ENCODE measurements at regions not wholly inside any gene's neighbourhood (a gene's known extent, or its start where the extent isn't known, plus 50 kb on each side); places are given as distances from the start of the nearest gene placed in this dataset.
"Not testable (repeated sequence)": the region's sequence is repeated elsewhere in the genome, so short reads cannot be mapped to it uniquely, and the experiment has no call there.

GRCh38 chr6:66128656-66129055 is 421.6 kb upstream of the EYS start:
- no peak for DNase-seq (ENCODE audit: low read depth)

DNA sequence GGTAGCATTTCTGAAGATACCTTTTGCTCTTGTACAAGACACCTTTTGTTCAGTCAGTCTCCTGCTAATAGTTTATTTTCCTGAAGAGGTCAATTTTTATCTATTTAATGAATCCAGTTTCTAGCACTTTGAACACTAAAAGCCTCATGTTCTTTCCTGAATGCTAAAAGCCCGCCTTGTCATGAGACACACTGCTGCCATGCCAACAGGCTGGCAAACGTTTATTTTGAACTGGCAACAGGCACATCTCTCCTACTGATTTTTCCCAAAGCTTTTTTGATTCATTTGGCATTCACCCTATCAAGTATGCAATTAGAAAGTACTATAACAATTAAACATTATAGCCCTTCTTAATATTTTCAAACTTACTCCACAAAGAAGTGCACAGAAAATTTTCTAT is 421.2 kb upstream of the EYS start:
- no peak for DNase-seq (ENCODE audit: low read depth)

GRCh38 chr6:66127061-66127460 is 420.0 kb upstream of the EYS start:
- no peak for DNase-seq (ENCODE audit: low read depth)

DNA sequence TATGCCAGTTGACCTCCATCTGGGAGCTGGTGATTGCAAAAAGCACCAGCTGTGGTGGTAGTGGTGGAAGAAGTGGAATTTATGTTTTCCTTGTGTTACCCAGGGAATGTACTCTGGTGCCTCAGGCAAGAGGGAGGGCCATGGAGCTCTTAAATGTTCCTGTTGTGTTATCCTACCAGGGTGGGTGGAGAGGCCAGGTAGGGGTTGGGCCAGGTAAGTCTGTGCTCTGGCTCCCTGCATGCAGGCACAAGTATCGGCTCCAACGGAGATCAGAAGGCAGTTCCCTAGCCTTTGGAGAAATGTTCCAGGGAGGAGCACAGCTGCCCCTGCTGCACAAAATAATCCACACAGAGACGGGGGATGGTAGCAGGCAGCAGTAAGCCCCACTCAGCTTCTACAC is 419.3 kb upstream of the EYS start:
- no peak for DNase-seq (ENCODE audit: low read depth)

DNA sequence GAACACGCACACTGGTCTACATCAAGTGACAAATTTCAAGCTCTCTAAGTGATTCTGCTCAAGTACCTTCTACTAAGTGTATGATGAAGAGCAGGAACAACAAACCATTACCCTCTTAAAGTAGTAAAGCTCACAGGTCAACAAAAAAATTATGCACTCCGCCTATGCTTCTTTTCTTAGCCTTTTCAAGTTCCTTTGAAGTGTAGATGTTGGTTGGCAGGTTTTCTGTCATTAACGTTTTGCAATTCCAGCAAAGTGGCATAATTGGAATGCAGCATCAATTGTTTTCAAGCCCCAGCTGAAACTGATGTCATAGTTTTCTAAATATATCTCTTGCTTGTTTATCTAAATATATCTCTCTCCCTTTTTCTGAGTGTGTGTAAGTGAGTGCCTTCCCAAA is 396.9 kb upstream of the EYS start:
- no peak for DNase-seq (ENCODE audit: low read depth)

DNA sequence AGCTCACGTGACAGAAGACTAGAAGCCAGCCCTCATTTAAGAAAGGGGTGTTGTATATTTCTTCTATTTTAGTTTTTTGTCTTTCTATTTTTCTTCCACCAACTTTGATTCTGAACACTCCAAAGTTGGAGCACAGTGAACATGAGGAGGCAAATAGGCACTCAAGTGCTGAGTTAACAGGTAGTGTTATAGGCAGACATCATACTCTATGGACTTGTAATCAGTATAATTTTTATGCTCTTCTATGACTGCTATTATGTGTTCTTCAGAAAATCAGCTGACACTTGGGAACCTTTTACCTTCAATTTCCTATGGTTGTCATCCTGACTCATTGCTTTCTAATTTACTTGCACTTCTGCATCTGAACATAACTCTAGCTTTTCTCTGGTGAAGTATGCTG is 396.3 kb upstream of the EYS start:
- DNase-seq (ENCODE audit: low read depth): no peak

DNA sequence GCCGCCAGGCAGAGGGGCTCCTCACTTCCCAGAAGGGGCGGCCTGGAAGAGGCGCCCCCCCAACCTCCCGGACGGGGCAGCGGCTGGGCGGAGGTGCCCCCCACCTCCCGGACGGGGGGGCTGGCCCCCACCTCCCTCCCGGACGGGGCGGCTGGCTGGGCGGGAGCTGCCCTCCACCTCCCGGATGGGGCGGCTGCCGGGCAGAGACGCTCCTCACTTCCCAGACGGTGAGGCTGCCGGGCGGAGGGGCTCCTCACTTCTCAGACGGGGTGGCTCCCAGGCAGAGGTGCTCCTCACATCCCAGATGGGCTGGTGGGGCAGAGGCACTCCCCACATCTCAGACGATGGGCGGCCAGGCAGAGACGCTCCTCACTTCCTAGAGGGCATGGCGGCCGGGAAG is 389.7 kb upstream of the EYS start:
- no peak for DNase-seq (ENCODE audit: low read depth)

DNA sequence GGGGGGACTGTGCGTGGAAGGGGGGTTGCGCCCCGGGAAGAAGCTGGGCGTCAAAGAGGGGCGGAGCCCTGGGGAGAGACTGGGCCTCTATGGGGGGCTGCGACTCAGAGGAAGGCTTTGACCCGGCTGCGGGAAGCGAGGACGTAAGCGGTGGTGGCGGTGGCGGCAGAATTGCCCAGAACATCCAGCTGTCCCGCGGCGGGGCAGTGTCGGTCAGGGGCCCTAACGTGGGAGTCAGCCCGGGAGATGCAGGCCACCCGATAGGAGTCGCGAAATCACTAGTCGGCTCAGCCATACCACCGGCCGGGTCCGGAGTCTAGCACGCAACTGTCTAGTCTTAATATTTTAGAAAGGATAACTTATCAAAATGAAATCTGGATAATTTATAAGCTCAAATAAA is 387.6 kb upstream of the EYS start:
- no peak for DNase-seq (ENCODE audit: low read depth)

DNA sequence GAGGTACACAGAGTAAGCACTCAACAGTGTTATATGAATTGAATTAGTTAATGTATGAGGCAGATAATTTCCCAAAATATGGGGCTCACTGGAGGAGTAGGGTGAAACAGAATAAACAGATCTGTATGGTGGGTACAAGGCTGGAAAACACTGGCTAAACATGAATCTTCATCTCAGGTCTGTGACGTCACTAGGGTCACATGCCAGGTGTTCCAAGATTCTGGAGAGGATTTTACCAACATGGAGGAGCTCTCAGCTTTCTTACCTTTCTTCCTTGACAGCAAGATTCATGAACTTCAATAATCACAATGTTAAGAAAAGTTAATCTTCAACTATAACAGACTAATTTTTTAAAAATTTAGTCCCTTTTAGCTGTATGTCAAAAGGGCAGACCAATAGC is 385.3 kb upstream of the EYS start:
- DNase-seq (ENCODE audit: low read depth): not testable (repeated sequence)

- no peak for DNase-seq (ENCODE audit: low read depth)
Observed at GRCh38 chr6:66086532-66086931, 379.5 kb upstream of the EYS start.

DNA sequence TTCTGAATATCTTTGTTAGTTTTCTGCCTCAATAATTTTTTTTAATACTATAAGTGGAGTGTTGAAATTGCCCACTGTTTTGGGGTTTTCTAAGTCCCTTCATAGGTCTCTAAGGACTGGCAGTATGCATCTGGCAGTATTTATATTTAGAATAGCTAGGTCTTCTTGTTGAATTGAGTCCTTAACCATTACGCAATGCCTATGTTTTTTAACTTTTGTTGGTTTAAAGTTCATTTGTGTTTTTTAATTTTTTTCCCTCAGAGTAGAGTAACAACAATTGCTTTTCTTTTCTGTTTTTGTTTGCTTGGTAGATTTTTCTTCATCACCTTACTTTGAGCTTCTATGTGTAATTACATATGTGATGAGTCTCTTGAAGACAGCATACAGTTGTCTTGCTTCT is 375.9 kb upstream of the EYS start:
- no peak for DNase-seq (ENCODE audit: low read depth)

DNA sequence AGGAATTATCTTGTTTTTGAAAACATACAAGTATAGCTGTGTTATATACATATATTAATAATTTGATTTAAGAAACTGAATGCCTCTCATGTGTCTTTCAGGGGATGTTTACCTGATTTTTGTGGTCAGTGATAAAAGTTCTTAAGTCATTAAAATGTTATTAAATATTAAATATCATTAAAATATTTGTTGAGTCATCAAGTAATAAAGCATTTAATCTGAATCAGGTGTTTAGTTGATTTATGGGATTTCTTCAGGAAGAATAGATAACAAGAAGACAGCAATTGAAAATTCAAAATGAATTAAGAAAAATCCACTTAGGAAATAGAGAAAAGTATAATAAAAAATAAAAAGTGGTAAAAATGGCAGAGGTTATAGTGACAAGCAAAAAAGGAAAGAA is 361.9 kb upstream of the EYS start:
- no peak for DNase-seq (ENCODE audit: low read depth)

DNA sequence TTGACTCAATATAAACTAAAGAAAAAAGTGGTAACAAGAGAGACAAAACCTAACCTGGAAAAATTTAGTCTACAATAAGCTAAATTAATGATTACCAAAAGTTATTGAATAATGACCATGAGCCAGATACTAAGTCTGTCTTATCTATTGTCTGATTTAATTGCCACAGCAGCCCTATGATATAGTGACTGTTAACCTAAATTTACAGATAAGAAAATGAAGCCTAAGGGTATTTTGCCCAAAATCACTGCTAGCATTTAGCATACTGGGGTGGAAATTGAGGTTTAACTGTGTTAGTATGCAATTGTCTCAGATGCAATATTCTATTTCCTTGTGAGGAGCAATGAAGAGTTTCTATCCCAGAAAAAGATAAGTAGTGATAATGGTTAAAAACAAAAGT is 361.0 kb upstream of the EYS start:
- DNase-seq (ENCODE audit: low read depth): no peak

DNA sequence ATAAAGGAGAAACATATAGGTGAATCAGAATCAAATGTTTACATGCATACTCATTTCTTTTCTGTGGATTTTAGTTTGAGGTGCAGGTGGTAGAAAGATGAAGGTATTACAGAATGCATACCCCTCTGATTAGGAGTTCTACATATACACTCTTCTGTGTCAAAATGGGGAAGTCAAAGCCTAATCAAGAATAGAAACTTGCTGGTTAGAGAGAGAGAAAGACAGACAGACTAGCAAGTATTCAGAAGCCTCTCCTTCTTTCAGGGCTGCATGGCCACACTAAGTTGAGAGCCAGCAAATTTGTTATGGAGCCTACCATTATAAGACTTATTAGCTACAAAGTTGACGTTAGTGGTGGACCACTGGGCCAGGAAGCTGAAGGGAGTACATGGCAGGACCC is 358.3 kb upstream of the EYS start:
- DNase-seq (ENCODE audit: low read depth): no peak

GRCh38 chr6:66057034-66057433 is 350.0 kb upstream of the EYS start:
- no peak for DNase-seq (ENCODE audit: low read depth)

DNA sequence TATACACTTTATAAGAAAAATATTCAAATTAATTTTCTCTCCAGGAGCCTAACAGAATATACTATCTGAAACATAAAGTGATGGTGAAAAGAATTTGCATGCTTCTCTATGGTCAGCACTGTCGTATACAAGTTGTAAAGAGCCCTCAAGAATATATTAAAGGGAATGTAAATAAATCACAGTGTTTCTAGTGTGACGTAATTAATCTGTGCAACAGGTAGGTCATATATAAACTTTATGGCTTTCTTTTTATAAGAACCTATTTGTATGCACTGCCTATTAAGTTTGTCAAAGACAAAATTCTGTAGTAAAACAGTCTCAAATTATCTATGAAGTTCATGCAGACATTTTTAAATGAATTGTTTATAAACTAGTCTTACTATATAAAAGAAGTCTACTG is 347.9 kb upstream of the EYS start:
- DNase-seq (ENCODE audit: low read depth): no peak

GRCh38 chr6:66051812-66052211 is 344.8 kb upstream of the EYS start:
- no peak for DNase-seq (ENCODE audit: low read depth)

GRCh38 chr6:66048684-66049474 is 341.9 kb upstream of the EYS start:
- no peak for DNase-seq (ENCODE audit: low read depth)

- DNase-seq (ENCODE audit: low read depth): no peak
Observed at GRCh38 chr6:66032626-66033025, 325.6 kb upstream of the EYS start.

GRCh38 chr6:66029391-66029790 is 322.4 kb upstream of the EYS start:
- no peak for DNase-seq (ENCODE audit: low read depth)

GRCh38 chr6:65999288-65999791 is 292.3 kb upstream of the EYS start:
- DNase-seq (ENCODE audit: low read depth): no peak

- no peak for DNase-seq (ENCODE audit: low read depth)
Observed at GRCh38 chr6:65998544-65998943, 291.5 kb upstream of the EYS start.

DNA sequence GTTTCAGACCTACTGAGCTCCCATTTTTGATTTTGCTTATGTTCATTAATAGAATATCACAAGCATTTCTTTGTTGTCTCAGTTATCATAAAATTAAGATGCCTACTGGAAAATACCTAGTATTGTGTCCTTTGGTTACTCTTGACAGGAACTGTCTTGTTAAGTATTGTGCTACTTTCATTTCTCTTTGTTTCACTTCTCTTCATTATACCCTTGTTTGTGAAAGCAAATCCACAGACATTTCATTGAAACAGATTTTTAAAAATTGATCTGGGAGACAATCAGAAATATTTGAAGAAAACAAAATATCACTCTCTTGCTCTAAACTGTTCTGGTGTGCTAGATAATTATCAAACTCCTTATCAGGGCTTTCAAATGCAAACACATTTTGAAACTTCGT is 290.5 kb upstream of the EYS start:
- no peak for DNase-seq (ENCODE audit: low read depth)

DNA sequence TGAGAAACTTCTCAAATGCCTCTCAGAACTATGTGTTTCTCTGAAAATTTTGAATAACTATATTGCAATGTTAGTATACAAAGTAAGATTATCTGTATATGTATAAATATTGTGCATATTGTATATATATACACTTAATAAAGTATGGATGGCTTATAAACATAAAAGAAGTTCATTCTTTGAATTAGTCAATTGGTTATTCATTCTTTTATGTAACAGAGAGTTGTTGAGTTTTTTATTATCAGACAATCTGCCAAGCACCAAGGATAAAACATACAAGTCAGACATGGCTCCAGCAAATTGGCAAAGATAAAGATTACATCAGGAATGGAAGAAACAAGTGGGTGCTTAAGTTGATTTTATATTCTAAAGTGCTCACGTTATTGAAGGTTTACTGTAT is 289.1 kb upstream of the EYS start:
- DNase-seq (ENCODE audit: low read depth): no peak

All from activated T-cell treated with anti-CD3 and anti-CD28 coated beads for 48 hours (primary cell).